ENCODE measurements at regions not wholly inside any gene's neighbourhood (a gene's known extent, or its start where the extent isn't known, plus 50 kb on each side); places are given as distances from the start of the nearest gene placed in this dataset.
"Not testable (repeated sequence)": the region's sequence is repeated elsewhere in the genome, so short reads cannot be mapped to it uniquely, and the experiment has no call there.

GRCh38 chr2:242098445-242099128, 229.1 kb downstream of the RTP5 start:
- DNase-seq, result peak; percentile 41
- Histone ChIP-seq H3K27ac (no peak overlapping the region), H3K36me3 (ENCODE audit: low read depth) (no peaks in the 10 kb centered on the region), H3K4me2 (ENCODE audit: unreplicated experiment) (no peak overlapping the region), H3K79me2 (ENCODE audit: insufficient read depth) (peaks cover 8% of the 10 kb centered on the region; the same call in 1 of the 2 replicates), H3F3A (ENCODE audit: insufficient read depth) (no peaks in the 10 kb centered on the region), H4K20me1 (ENCODE audit: insufficient read depth) (no peaks in the 10 kb centered on the region), H3K4me3 (no peak overlapping the region), H3K9ac (no peak overlapping the region), H3K27me3 (replicated peaks; ENCODE audit: insufficient read depth) (no peaks in the 10 kb centered on the region), H3K4me1 (ENCODE audit: insufficient read depth) (peaks cover 7% of the 10 kb centered on the region; the same call in 1 of the 2 replicates), H3K9me3 (ENCODE audit: low read depth) (no peaks in the 10 kb centered on the region), H3K9me2 (ENCODE audit: insufficient read depth) (no peaks in the 10 kb centered on the region), H2AFZ (no peak overlapping the region)
- 80 to 85% methylated on average over 7 of the region's 7 CpGs for whole genome bisulfite sequencing, 2 experiments (ENCODE audit: low coverage in 1 of 2, low lambda C conversion rate in 2 of 2, missing lambda C conversion rate in 2 of 2)
- TF ChIP-seq EZH2 (IDR thresholded peaks at IDR 0.05; ENCODE audit: insufficient read depth, poor library complexity, severe bottlenecking) (no peak), EZH2phosphoT487 (IDR thresholded peaks at IDR 0.05; ENCODE audit: insufficient read depth, low read depth) (no peak)
- in situ Hi-C loops (cut with MboI), result no loop called here

- H3K36me3 ChIP-seq (ENCODE audit: low read depth); in situ Hi-C loops (cut with MboI): not testable (repeated sequence)
- 76 to 82% methylated on average over 2 of the region's 2 CpGs for WGBS, 2 experiments (ENCODE audit: low coverage in 1 of 2, low lambda C conversion rate in 2 of 2, missing lambda C conversion rate in 2 of 2)
These were observed 233.6 kb downstream of the RTP5 start for GRCh38 chr2:242103093-242103492.

GRCh38 chr2:242104202-242104956, 234.8 kb downstream of the RTP5 start:
- H3F3A ChIP-seq (ENCODE audit: insufficient read depth); H3K4me1 ChIP-seq (ENCODE audit: insufficient read depth); H3K79me2 ChIP-seq (ENCODE audit: insufficient read depth); H3K4me3 ChIP-seq; H3K27me3 ChIP-seq (replicated peaks; ENCODE audit: insufficient read depth); DNase-seq; H3K4me2 ChIP-seq (ENCODE audit: unreplicated experiment); H4K20me1 ChIP-seq (ENCODE audit: insufficient read depth); H3K27ac ChIP-seq; H3K36me3 ChIP-seq (ENCODE audit: low read depth); H2AFZ ChIP-seq; H3K9ac ChIP-seq; in situ Hi-C loops (cut with MboI); H3K9me3 ChIP-seq (ENCODE audit: low read depth); H3K9me2 ChIP-seq (ENCODE audit: insufficient read depth): not testable (repeated sequence)
- 84 to 88% methylated on average over 7 of the region's 7 CpGs for WGBS, 2 experiments (ENCODE audit: low coverage in 1 of 2, low lambda C conversion rate in 2 of 2, missing lambda C conversion rate in 2 of 2)

More at GRCh38 chr2:242103093-242103492, 233.6 kb downstream of the RTP5 start:
- H3K9me3 ChIP-seq (ENCODE audit: low read depth); H3K4me3 ChIP-seq; H3K27me3 ChIP-seq (replicated peaks; ENCODE audit: insufficient read depth); H3K9ac ChIP-seq; H3K4me1 ChIP-seq (ENCODE audit: insufficient read depth); H2AFZ ChIP-seq; H3K9me2 ChIP-seq (ENCODE audit: insufficient read depth); H3K79me2 ChIP-seq (ENCODE audit: insufficient read depth); H3K4me2 ChIP-seq (ENCODE audit: unreplicated experiment); DNase-seq; H3F3A ChIP-seq (ENCODE audit: insufficient read depth); H3K27ac ChIP-seq; H4K20me1 ChIP-seq (ENCODE audit: insufficient read depth): not testable (repeated sequence)

- H3K4me1 ChIP-seq (ENCODE audit: insufficient read depth); H4K20me1 ChIP-seq (ENCODE audit: insufficient read depth); H3K79me2 ChIP-seq (ENCODE audit: insufficient read depth); H3K36me3 ChIP-seq (ENCODE audit: low read depth); H3K9me3 ChIP-seq (ENCODE audit: low read depth); H3K27ac ChIP-seq; H3K9me2 ChIP-seq (ENCODE audit: insufficient read depth); H3K9ac ChIP-seq; H3K27me3 ChIP-seq (replicated peaks; ENCODE audit: insufficient read depth); in situ Hi-C loops (cut with MboI); H3K4me2 ChIP-seq (ENCODE audit: unreplicated experiment); DNase-seq; H3F3A ChIP-seq (ENCODE audit: insufficient read depth); H3K4me3 ChIP-seq; H2AFZ ChIP-seq: not testable (repeated sequence)
- WGBS, 2 experiments (ENCODE audit: low coverage in 1 of 2, low lambda C conversion rate in 2 of 2, missing lambda C conversion rate in 2 of 2), result 76 to 79% methylated on average over 5 of the region's 5 CpGs
These were observed 237.5 kb downstream of the RTP5 start for GRCh38 chr2:242107065-242107464.

- H2AFZ ChIP-seq; H3K9ac ChIP-seq; H3K9me2 ChIP-seq (ENCODE audit: insufficient read depth); H3K4me2 ChIP-seq (ENCODE audit: unreplicated experiment); H4K20me1 ChIP-seq (ENCODE audit: insufficient read depth); H3K27me3 ChIP-seq (replicated peaks; ENCODE audit: insufficient read depth); H3K9me3 ChIP-seq (ENCODE audit: low read depth); H3K4me1 ChIP-seq (ENCODE audit: insufficient read depth); DNase-seq; H3K4me3 ChIP-seq; in situ Hi-C loops (cut with MboI); H3K79me2 ChIP-seq (ENCODE audit: insufficient read depth); H3F3A ChIP-seq (ENCODE audit: insufficient read depth); H3K36me3 ChIP-seq (ENCODE audit: low read depth); H3K27ac ChIP-seq: not testable (repeated sequence)
- WGBS, 2 experiments (ENCODE audit: low coverage in 1 of 2, low lambda C conversion rate in 2 of 2, missing lambda C conversion rate in 2 of 2), result 70 to 74% methylated on average over 2 of the region's 2 CpGs
These were observed 239.4 kb downstream of the RTP5 start for GRCh38 chr2:242108797-242109500.

GRCh38 chr2:242109819-242110218, 240.3 kb downstream of the RTP5 start:
- H3K9ac ChIP-seq; H4K20me1 ChIP-seq (ENCODE audit: insufficient read depth); H2AFZ ChIP-seq; H3K9me3 ChIP-seq (ENCODE audit: low read depth); H3K27me3 ChIP-seq (replicated peaks; ENCODE audit: insufficient read depth); H3K9me2 ChIP-seq (ENCODE audit: insufficient read depth); DNase-seq; H3K79me2 ChIP-seq (ENCODE audit: insufficient read depth); in situ Hi-C loops (cut with MboI); H3F3A ChIP-seq (ENCODE audit: insufficient read depth); H3K36me3 ChIP-seq (ENCODE audit: low read depth); H3K27ac ChIP-seq; H3K4me2 ChIP-seq (ENCODE audit: unreplicated experiment); H3K4me3 ChIP-seq; H3K4me1 ChIP-seq (ENCODE audit: insufficient read depth): not testable (repeated sequence)
- WGBS, 2 experiments (ENCODE audit: low coverage in 1 of 2, low lambda C conversion rate in 2 of 2, missing lambda C conversion rate in 2 of 2), result 82 to 87% methylated on average over 6 to 9 of the region's 10 CpGs

GRCh38 chr2:242111954-242112353, 242.4 kb downstream of the RTP5 start:
- DNase-seq, result not testable (repeated sequence)

More at GRCh38 chr2:242111954-242112353, 242.4 kb downstream of the RTP5 start:
- H3K27ac ChIP-seq; H3K4me3 ChIP-seq; H4K20me1 ChIP-seq (ENCODE audit: insufficient read depth); H3K4me2 ChIP-seq (ENCODE audit: unreplicated experiment); H3K36me3 ChIP-seq (ENCODE audit: low read depth); H3K9me2 ChIP-seq (ENCODE audit: insufficient read depth); H3K27me3 ChIP-seq (replicated peaks; ENCODE audit: insufficient read depth); H3K4me1 ChIP-seq (ENCODE audit: insufficient read depth); in situ Hi-C loops (cut with MboI); H3K79me2 ChIP-seq (ENCODE audit: insufficient read depth); H3K9me3 ChIP-seq (ENCODE audit: low read depth); H3F3A ChIP-seq (ENCODE audit: insufficient read depth); H2AFZ ChIP-seq; H3K9ac ChIP-seq: not testable (repeated sequence)
- 78 to 86% methylated on average over 2 to 4 of the region's 4 CpGs for WGBS, 2 experiments (ENCODE audit: low coverage in 1 of 2, low lambda C conversion rate in 2 of 2, missing lambda C conversion rate in 2 of 2)

All from GM23248 (cell line).